ENCODE measurements at regions not wholly inside any gene's neighbourhood (a gene's known extent, or its start where the extent isn't known, plus 50 kb on each side); places are given as distances from the start of the nearest gene placed in this dataset.

DNA sequence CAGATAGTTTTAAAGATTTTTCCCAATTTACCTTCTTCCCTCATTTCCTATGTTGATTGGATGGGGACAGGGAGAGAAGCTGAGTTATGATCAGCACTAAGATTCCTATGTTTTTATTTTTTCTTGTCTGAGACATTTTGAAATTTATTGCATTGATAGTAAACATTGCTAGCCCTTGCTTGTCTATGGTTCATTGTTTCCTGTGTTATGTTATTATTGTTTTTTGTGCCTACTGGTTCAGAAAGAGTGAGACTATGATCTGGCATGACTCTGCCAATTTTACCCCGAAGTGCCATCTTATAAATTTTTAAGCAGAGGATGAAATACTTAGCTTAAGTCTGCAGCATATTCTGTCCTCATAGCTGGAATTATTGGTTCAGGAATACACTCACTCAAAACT lies 478.5 kb downstream of the MBD2 start:
- intact Hi-C loops (cut with DNase I), result no loop called here
- peaks cover 0 to 5% (median 0%) of the 10 kb centered on the region in 12 donors for H3K9me3 ChIP-seq
- WGBS, 4 donors, result 0 to 85% (median 60%) methylated on average over 1 of the region's 1 CpG
- H3K4me1 ChIP-seq, result no peaks in the 10 kb centered on the region
- DNase-seq, result no peak
- H3K27ac ChIP-seq, result no peak overlapping the region
- TF ChIP-seq POLR2A (IDR thresholded peaks at IDR 0.05), result no peak
- H3K36me3 ChIP-seq, result no peaks in the 10 kb centered on the region
- ATAC-seq, result no peak
- H3K27me3 ChIP-seq, result no peaks in the 10 kb centered on the region
- no peak overlapping the region for H3K4me3 ChIP-seq

DNA sequence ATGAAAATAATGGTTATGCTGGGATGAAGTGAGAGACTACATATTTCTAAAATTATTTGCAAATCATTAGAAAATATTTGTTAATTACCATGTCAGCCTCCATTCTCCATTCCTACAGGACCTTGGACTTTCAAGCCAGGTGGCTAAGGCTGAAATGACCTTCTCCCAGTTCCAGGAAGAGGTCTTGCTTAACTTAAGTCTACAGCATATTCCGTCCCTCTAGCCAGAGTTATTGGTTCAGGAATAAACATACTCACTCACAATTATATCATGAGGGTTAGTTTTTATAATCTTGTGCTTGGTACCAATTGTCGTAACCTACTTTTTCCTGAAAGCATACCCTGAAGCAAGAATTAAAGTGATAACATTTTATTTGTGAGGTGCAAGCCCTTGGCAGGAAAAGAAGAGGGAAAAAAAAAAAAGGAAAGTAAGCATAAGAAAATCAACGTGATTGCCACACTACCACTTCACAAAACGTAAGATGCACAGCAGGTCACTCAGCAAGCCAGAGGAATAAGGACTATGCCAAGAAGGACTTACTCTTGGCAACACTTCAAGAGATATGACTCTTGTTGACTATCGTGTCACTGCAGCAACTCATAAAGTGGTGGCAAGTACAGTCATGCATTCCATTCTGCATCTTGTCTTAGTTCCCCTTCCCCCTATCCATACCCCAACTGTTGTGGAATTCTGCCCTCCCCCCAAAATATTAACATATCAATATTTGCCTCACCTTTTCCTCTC lies 479.1 kb downstream of the MBD2 start:
- H3K27ac ChIP-seq, result no peak overlapping the region
- intact Hi-C loops (cut with DNase I), result no loop called here
- H3K4me3 ChIP-seq, result no peak overlapping the region
- peaks cover 0 to 5% (median 0%) of the 10 kb centered on the region in 12 donors for H3K9me3 ChIP-seq
- H3K36me3 ChIP-seq, result no peaks in the 10 kb centered on the region
- DNase-seq (no peak), ATAC-seq (no peak)
- no peak for TF ChIP-seq POLR2A (IDR thresholded peaks at IDR 0.05)
- TF ChIP-seq, protein P1, sequence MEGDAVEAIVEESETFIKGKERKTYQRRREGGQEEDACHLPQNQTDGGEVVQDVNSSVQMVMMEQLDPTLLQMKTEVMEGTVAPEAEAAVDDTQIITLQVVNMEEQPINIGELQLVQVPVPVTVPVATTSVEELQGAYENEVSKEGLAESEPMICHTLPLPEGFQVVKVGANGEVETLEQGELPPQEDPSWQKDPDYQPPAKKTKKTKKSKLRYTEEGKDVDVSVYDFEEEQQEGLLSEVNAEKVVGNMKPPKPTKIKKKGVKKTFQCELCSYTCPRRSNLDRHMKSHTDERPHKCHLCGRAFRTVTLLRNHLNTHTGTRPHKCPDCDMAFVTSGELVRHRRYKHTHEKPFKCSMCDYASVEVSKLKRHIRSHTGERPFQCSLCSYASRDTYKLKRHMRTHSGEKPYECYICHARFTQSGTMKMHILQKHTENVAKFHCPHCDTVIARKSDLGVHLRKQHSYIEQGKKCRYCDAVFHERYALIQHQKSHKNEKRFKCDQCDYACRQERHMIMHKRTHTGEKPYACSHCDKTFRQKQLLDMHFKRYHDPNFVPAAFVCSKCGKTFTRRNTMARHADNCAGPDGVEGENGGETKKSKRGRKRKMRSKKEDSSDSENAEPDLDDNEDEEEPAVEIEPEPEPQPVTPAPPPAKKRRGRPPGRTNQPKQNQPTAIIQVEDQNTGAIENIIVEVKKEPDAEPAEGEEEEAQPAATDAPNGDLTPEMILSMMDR (IDR thresholded peaks at IDR 0.05), result no peak
- 41 to 55% (median 47%) methylated on average over 5 of the region's 5 CpGs for WGBS, 4 donors
- no peaks in the 10 kb centered on the region for H3K27me3 ChIP-seq
- no peaks in the 10 kb centered on the region for H3K4me1 ChIP-seq

DNA sequence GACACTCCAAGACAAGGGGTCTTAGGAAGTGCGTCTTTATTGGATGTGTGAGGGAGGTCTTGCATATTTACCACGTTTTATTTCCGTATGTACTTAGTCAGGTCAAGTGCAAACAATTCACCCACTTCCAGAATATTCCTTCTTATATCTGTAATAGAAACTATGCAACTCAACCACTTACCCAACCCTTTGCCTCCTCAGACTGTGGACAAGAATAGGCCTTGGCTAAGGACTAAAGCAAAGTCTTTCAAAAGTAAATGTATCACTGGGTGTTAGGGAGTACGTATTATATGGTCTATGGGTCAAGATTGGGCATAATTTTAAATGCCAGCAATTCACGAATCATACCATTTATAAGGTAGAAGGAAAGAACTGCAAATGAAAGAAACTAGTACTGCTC lies 484.8 kb downstream of the MBD2 start:
- ATAC-seq (no peak), DNase-seq (no peak)
- intact Hi-C loops (cut with DNase I), result no loop called here
- no peaks in the 10 kb centered on the region for H3K4me1 ChIP-seq
- no peaks in the 10 kb centered on the region for H3K9me3 ChIP-seq
- 56 to 84% (median 70%) methylated on average over 5 of the region's 5 CpGs for WGBS, 4 donors
- H3K27ac ChIP-seq, result no peak overlapping the region
- no peak overlapping the region for H3K4me3 ChIP-seq
- TF ChIP-seq POLR2A (IDR thresholded peaks at IDR 0.05), result no peak
- TF ChIP-seq, protein P1 (IDR thresholded peaks at IDR 0.05), result no peak
- H3K36me3 ChIP-seq, result no peaks in the 10 kb centered on the region
- no peaks in the 10 kb centered on the region for H3K27me3 ChIP-seq

DNA sequence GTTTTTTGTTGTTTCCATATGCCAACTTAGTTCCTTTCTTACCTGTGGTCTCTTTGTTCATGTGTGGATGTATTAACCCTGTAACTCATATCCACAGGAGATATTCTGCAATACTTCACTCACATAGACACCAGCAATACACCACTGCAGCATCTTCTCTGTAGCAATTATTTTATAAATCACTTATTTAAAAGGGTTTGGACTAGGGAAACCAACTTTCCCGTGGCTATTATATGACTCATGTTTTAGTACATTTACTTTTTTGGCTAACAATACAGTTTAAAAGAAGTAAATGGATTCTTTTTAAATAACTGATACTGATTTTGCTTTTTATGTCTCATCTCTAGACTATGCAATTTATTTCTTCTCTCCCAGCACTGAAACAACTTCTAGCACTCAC lies 488.9 kb downstream of the MBD2 start:
- Histone ChIP-seq H3K9me3 (peaks cover 0 to 8% (median 0%) of the 10 kb centered on the region in 12 donors), H3K27me3 (no peaks in the 10 kb centered on the region), H3K27ac (no peak overlapping the region), H3K4me1 (no peaks in the 10 kb centered on the region), H3K4me3 (no peak overlapping the region), H3K36me3 (no peaks in the 10 kb centered on the region)
- TF ChIP-seq POLR2A (IDR thresholded peaks at IDR 0.05), result no peak
- TF ChIP-seq, protein P1 (IDR thresholded peaks at IDR 0.05), result no peak
- ATAC-seq, result no peak
- DNase-seq, result no peak
- intact Hi-C loops (cut with DNase I), result no loop called here
- WGBS, 4 donors, result 57 to 73% (median 69%) methylated on average over 1 of the region's 1 CpG
